ENCODE measurements at regions not wholly inside any gene's neighbourhood (a gene's known extent, or its start where the extent isn't known, plus 50 kb on each side); places are given as distances from the start of the nearest gene placed in this dataset.

- 74 to 82% methylated on average over 5 of the region's 5 CpGs for WGBS, 2 donors
- Histone ChIP-seq H3K27me3 (no peaks in the 10 kb centered on the region), H3K9me3 (no peaks in the 10 kb centered on the region), H3K4me1 (peaks cover 0 to under 1% (median 0%) of the 10 kb centered on the region in 3 donors), H3K27ac (no peak overlapping the region), H3K36me3 (no peaks in the 10 kb centered on the region), H3K4me3 (no peak overlapping the region)
- intact Hi-C loops (cut with DNase I): no loop called here
- DNase-seq: no peak
- TF ChIP-seq POLR2A (IDR thresholded peaks at IDR 0.05): no peak
- TF ChIP-seq, protein P1, sequence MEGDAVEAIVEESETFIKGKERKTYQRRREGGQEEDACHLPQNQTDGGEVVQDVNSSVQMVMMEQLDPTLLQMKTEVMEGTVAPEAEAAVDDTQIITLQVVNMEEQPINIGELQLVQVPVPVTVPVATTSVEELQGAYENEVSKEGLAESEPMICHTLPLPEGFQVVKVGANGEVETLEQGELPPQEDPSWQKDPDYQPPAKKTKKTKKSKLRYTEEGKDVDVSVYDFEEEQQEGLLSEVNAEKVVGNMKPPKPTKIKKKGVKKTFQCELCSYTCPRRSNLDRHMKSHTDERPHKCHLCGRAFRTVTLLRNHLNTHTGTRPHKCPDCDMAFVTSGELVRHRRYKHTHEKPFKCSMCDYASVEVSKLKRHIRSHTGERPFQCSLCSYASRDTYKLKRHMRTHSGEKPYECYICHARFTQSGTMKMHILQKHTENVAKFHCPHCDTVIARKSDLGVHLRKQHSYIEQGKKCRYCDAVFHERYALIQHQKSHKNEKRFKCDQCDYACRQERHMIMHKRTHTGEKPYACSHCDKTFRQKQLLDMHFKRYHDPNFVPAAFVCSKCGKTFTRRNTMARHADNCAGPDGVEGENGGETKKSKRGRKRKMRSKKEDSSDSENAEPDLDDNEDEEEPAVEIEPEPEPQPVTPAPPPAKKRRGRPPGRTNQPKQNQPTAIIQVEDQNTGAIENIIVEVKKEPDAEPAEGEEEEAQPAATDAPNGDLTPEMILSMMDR (IDR thresholded peaks at IDR 0.05): no peak
Observed at GRCh38 chr5:172540099-172540870, 86.0 kb upstream of the SH3PXD2B start.

- no peaks in the 10 kb centered on the region for H3K9me3 ChIP-seq
- WGBS, 2 donors: 63 to 90% methylated on average over 2 of the region's 2 CpGs
- no peak for TF ChIP-seq POLR2A (IDR thresholded peaks at IDR 0.05)
- TF ChIP-seq, protein P1 (IDR thresholded peaks at IDR 0.05): no peak
- no peaks in the 10 kb centered on the region for H3K36me3 ChIP-seq
- H3K27ac ChIP-seq: peak overlapping the region in 3 of 4 donors; percentile 52 to 83 (median 73)
- H3K4me3 ChIP-seq: no peak overlapping the region
- intact Hi-C loops (cut with DNase I): no loop called here
- H3K27me3 ChIP-seq: no peaks in the 10 kb centered on the region
- peaks cover 17 to 29% (median 28%) of the 10 kb centered on the region in 3 donors for H3K4me1 ChIP-seq
- DNase-seq: no peak
Observed at GRCh38 chr5:172535108-172535445, 80.8 kb upstream of the SH3PXD2B start.

GRCh38 chr5:172534229-172535107, 80.1 kb upstream of the SH3PXD2B start:
- 56 to 73% methylated on average over 5 to 6 of the region's 9 CpGs for WGBS, 2 donors
- Histone ChIP-seq H3K27ac (peak overlapping the region; percentile 52 to 83 (median 75)), H3K4me1 (peaks cover 17 to 29% (median 28%) of the 10 kb centered on the region in 3 donors), H3K36me3 (no peaks in the 10 kb centered on the region), H3K9me3 (no peaks in the 10 kb centered on the region), H3K27me3 (no peaks in the 10 kb centered on the region), H3K4me3 (no peak overlapping the region)
- no peak for DNase-seq
- TF ChIP-seq POLR2A (IDR thresholded peaks at IDR 0.05): no peak
- TF ChIP-seq, protein P1 (IDR thresholded peaks at IDR 0.05): no peak
- intact Hi-C loops (cut with DNase I): no loop called here

DNA sequence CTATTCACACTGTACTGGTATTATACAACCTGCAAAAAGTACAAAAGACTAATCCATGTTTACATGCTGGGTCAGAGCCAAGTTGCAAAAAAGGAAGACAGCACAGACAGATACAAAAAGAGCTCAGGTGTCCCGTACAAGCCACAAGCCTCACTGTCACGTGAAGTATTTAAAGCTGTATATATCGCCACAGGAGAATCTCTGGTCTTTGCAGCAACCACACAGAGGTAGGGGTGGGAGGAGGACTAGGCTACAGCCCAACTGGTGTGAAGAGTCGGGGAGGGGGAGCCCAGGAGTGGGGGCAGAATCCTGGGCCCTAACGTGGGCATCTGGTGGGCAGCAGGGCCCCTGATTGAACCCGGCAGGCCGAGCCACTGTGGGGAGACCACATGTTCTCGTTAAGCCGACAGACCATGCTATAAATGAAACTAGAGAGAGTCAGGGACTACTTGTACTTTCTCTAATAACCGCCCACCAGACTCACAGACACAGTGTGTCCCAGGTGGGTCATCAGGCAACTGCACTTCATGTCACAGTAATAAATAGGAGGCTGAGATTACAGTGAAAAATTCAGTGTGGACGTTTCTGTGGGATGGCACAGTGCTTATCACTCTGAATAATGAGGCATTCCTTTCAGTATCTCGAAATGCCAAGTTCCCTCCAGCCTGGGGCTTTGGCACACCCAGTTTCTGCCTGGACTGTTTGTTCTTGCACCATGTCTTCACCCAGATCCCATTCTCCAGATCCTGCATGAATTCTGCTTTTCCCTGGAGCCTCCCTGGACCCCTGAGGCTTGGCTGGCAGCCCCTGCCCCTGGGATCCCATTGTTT, 79.3 kb upstream of the SH3PXD2B start:
- no peaks in the 10 kb centered on the region for H3K9me3 ChIP-seq
- no peaks in the 10 kb centered on the region for H3K27me3 ChIP-seq
- peaks cover 17 to 29% (median 28%) of the 10 kb centered on the region in 3 donors for H3K4me1 ChIP-seq
- intact Hi-C loops (cut with DNase I): no loop called here
- DNase-seq: no peak
- H3K27ac ChIP-seq: peak overlapping the region; percentile 52 to 83 (median 75)
- TF ChIP-seq, protein P1 (IDR thresholded peaks at IDR 0.05): peak in 2 of 6 experiments; percentile 3 to 9
- no peak for TF ChIP-seq POLR2A (IDR thresholded peaks at IDR 0.05)
- WGBS, 2 donors: 23 to 24% methylated on average over 9 to 12 of the region's 12 CpGs
- H3K4me3 ChIP-seq: peak overlapping the region in 1 of 4 donors; percentile 9
- H3K36me3 ChIP-seq: no peaks in the 10 kb centered on the region

All from esophagus squamous epithelium (tissue), 5 donors.